ENCODE measurements at regions not wholly inside any gene's neighbourhood (a gene's known extent, or its start where the extent isn't known, plus 50 kb on each side); places are given as distances from the start of the nearest gene placed in this dataset.

DNA sequence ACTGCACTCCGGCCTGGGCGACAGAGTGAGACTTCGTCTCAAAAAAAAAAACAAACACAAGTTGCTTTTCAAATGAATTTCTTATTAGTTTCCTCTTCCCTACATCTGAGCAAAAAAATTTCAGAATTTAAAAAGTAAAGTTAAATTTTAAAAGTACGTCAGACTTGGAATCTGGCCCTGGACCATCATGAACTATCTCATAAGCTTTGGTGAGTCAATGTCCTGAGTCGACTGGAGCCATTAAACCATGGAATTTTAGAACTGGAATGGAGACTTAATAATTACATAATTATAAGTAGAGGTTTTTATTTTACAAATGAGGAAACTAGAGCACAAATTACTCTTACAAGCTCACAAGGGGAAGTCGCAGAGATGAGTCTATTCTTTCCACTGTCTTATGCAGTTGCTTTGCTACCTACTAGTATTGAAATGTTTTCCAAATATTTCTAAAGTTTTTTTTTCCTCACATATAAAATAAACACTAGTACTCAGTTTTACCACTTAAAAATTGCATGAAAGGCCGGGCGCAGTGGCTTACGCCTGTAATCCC, 98.0 kb upstream of the ZNF608 start:
- H3K4me3 ChIP-seq (ENCODE audit: low read depth, low read length), result no peak overlapping the region
- TF ChIP-seq, protein P1, sequence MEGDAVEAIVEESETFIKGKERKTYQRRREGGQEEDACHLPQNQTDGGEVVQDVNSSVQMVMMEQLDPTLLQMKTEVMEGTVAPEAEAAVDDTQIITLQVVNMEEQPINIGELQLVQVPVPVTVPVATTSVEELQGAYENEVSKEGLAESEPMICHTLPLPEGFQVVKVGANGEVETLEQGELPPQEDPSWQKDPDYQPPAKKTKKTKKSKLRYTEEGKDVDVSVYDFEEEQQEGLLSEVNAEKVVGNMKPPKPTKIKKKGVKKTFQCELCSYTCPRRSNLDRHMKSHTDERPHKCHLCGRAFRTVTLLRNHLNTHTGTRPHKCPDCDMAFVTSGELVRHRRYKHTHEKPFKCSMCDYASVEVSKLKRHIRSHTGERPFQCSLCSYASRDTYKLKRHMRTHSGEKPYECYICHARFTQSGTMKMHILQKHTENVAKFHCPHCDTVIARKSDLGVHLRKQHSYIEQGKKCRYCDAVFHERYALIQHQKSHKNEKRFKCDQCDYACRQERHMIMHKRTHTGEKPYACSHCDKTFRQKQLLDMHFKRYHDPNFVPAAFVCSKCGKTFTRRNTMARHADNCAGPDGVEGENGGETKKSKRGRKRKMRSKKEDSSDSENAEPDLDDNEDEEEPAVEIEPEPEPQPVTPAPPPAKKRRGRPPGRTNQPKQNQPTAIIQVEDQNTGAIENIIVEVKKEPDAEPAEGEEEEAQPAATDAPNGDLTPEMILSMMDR (IDR thresholded peaks at IDR 0.05; ENCODE audit: insufficient read depth, low read depth, low read length), result no peak
- no peak for DNase-seq (ENCODE audit: low read depth)

DNA sequence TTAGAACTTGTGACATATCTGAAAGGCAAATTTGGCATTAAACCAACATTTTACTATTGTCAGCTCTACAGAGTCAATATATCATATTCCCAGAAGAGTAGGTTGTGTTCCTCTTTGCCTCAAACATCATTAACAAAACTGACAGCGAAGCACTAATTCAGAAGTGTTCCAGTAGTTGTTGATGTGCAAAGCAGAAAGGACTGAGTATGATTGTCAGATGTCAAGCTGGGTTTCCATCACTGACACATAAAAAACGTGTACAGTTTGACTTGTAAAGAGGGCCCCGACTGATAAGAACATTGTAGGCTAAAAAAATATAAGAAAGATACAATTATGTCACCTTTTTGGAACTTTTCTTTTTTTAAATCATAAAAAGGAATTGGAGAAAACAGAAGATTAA, 101.5 kb upstream of the ZNF608 start:
- H3K4me3 ChIP-seq (ENCODE audit: low read depth, low read length), result no peak overlapping the region
- no peak for DNase-seq (ENCODE audit: low read depth)
- TF ChIP-seq, protein P1 (IDR thresholded peaks at IDR 0.05; ENCODE audit: insufficient read depth, low read depth, low read length), result no peak

DNA sequence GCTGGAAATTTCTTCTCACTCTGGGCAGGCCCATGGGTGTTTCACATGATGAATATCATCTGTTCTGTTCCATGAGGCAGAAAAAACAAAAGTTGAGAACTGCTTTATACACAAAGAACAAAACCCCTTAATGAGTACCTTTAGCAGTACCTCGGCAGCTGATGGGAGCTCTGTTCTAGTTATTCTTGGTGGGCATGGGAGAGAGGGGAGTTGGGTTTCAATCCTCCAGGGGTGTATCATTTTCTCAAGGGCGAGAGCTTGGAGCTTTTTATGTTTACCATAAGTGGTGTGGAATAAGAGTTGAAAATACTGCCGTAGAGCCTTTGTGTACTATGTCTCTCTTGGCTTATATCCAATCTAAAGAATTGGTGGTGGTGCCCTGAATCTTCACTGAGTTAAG, 103.3 kb upstream of the ZNF608 start:
- H3K4me3 ChIP-seq (ENCODE audit: low read depth, low read length), result no peak overlapping the region

DNA sequence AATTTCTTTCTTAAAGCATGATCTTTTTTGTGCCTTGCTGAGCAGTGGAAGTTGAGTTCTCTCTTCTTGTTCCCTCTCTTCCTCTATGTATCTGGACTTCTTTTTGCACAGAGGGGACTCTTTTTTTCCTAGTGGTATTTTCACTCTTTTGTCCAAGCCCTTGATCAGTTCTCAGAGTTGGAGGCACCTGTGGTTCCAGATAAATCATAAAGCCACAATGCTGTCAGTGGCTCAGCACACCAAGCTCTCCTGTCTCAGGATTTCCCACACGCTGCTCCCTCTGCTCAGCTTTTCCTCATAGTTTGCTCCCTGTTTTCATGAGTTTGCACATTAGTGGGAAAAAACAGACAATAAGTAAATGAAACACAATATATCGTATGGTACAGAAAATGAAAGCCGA, 110.3 kb upstream of the ZNF608 start:
- TF ChIP-seq, protein P1 (IDR thresholded peaks at IDR 0.05; ENCODE audit: insufficient read depth, low read depth, low read length), result no peak
- no peak for DNase-seq (ENCODE audit: low read depth)
- H3K4me3 ChIP-seq (ENCODE audit: low read depth, low read length), result no peak overlapping the region

More for the DNA sequence above, 103.3 kb upstream of the ZNF608 start:
- DNase-seq (ENCODE audit: low read depth), result peak; percentile 8
- TF ChIP-seq, protein P1 (IDR thresholded peaks at IDR 0.05; ENCODE audit: insufficient read depth, low read depth, low read length), result no peak

DNA sequence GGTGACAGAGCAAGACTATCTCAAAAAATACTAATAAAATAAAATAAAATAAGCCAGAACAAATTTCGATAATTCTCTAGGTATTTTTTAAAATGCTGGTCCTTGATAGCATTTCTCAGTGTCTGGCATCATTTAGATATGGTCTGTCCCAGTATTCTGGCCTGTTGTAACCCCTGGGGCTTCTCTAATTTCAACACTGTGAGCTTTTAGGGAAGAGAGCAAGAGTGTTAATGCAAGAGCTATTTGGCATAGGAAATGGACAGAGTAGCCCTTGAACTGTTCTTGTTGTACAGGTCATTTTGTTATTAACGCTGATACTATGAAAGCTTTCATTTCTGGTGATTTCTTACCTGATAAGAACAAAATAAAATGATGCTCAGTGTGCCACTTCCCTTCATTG, 112.2 kb upstream of the ZNF608 start:
- H3K4me3 ChIP-seq (ENCODE audit: low read depth, low read length), result no peak overlapping the region
- TF ChIP-seq, protein P1 (IDR thresholded peaks at IDR 0.05; ENCODE audit: insufficient read depth, low read depth, low read length), result no peak
- DNase-seq (ENCODE audit: low read depth), result no peak

DNA sequence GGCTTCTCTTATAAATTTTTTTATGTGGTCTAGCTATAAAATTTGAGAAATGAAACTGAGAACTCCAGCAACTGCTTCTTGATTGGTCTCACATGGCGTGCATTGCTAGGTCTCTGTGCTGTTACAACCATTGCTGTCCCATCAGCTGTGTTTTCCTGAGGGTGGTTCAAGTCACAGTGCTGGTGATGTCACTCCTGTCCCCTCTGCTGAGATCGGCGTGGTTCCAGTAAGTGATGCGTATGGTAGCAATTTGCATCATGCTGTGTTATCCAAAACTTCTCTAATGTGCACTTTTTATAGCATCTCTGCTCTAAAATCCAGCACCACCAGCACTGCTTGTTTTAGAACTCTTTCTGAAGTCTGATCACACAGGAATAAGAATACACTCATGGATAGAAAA, 112.6 kb upstream of the ZNF608 start:
- H3K4me3 ChIP-seq (ENCODE audit: low read depth, low read length), result no peak overlapping the region
- no peak for DNase-seq (ENCODE audit: low read depth)
- TF ChIP-seq, protein P1 (IDR thresholded peaks at IDR 0.05; ENCODE audit: insufficient read depth, low read depth, low read length), result no peak

Data from fibroblast of villous mesenchyme (primary cell).